Stimulated activated naive CD8-positive, alpha-beta T cell treated with anti-CD3 and anti-CD28 coated beads, Interleukin-15, Interleukin-2, amounts not matched to agents 100 U/mL and 50 U/mL, for 24 hours (primary cell): ENCODE measurements at regions not wholly inside any gene's neighbourhood (a gene's known extent, or its start where the extent isn't known, plus 50 kb on each side); places are given as distances from the start of the nearest gene placed in this dataset.
A peak's percentile ranks its signal among the peaks of the same experiment; 100 is the strongest.

ENCODE experiments used
- ATAC-seq: fragments of 150-1000 bp; cut with Tn5 transposase; one replicate; pipeline ENCODE4 v1.10.0; 2021
- DNase-seq: peaks from one replicate; pipeline ENCODE4 v3.0.0; 2021

DNA sequence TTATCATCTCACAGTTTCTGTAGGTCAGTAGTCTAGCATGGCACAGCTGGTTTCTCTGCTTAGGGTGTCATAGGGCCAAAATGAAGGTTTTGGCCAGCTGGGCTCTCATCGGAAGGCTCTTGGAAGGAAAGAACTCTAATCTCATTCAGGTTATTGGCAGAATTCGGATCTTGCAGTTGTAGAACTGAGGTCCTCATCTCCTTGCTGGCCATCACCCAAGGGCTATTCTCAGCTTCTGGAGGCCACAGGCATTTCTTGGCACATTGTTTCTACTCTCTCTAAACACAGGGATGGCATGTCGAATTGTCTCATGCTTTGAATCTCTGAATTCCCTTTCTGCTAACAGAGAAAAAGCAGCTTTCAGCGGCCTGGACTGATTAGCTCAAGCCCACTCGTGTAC is 258.0 kb upstream of the SMARCA2 start:
- no peak for DNase-seq
- no peak for ATAC-seq

DNA sequence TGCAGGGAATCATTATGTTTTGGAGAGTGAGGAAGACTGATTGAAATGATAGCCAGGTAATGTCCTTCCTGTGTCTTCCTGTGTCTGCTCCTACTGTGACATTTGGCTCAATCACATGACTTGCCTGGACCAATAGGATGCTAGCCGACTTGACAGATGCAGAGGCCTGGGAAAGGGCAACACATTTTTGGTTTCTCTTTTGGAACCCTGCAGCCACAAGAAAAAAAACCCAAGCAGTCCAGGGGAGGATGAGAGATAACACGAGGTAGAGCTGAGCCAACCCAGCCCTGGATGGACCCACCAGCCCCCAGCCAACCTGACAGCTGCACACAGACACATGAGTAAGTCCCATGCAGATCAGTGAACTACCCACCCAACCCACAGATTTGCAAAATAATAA is 256.1 kb upstream of the SMARCA2 start:
- ATAC-seq, result no peak

DNA sequence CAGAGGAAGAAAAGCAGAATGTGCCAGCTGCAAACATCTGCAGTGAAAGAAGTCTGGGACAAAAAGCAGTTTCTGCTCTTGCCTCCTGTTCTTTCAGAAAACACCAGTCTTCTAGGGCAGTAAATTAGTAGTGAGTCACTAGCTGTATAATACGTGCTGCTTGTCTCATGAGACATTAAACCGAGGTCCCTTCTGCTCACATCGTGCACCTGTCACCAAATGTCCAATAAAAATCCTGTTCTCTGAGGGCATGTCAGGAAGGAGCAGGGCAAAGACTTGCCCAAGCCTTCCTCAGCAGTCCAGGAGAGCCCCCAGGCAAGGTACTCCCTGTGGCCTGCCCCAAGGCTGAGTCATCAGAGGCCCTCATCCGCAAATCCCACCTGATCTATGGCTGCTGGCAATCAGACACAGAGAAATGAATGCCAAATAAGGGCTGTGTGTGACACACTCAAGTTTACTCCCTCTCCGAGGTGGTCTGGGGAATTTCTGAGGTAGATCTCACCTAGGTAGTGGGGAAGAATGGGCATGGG is 255.3 kb upstream of the SMARCA2 start:
- DNase-seq, result no peak
- no peak for ATAC-seq

More for the DNA sequence above, 256.1 kb upstream of the SMARCA2 start:
- no peak for DNase-seq

DNA sequence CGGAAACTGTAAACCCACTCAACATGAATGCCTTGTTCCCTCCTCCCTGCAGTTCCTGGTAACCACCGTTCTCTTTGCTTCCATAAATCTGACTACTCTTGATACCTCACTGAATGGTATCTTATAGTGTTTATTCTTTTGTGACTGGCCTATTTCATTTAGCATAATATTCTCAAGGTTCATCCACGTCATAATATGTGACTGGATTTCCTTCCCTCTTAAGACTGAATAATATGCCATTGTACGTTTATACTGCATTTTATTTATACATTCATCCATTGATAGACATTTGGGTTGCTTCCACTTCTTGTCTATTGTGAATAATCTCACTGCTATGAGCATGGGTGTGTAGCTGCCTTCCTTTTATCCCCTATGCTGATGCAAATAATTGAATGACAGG is 253.3 kb upstream of the SMARCA2 start:
- no peak for ATAC-seq
- no peak for DNase-seq

DNA sequence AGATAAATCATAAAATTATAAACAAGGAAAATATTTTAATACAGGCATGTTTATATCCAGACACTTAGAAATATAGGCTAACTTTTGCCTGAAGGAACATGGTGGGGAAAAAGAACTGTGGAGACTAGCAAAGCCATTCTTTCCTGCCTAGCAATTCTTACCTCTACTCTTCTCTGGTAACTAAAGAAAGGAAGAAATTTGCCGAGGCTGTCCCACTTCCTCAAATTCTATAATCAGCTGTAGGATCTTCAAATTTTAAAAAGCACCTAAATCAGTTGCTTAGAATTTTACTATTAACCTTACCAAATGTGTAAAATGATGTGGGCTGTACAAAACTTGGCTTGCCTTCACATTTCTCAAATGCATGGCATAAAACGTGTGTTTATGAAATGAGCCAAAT is 249.1 kb upstream of the SMARCA2 start:
- no peak for ATAC-seq

DNA sequence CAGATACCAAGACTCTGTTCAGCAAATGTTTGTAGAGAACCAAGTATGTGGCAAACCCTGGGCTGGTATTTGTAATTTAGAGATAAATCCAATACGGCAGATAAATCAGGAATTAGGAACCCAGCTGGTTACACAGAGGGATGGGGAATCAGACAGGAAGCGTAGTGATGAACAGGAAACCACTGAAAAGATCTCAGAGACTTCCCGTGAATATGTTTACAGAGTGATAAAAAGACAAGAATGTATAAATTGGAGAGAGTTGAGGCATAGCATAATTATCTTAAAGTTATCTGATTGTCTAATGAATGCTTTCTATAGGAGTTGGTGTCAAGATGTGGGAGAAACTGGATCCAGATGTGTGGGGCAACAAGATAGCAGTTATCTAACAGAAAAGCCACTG is 246.6 kb upstream of the SMARCA2 start:
- ATAC-seq, result no peak
- DNase-seq, result no peak

More for the DNA sequence above, 249.1 kb upstream of the SMARCA2 start:
- DNase-seq, result no peak

DNA sequence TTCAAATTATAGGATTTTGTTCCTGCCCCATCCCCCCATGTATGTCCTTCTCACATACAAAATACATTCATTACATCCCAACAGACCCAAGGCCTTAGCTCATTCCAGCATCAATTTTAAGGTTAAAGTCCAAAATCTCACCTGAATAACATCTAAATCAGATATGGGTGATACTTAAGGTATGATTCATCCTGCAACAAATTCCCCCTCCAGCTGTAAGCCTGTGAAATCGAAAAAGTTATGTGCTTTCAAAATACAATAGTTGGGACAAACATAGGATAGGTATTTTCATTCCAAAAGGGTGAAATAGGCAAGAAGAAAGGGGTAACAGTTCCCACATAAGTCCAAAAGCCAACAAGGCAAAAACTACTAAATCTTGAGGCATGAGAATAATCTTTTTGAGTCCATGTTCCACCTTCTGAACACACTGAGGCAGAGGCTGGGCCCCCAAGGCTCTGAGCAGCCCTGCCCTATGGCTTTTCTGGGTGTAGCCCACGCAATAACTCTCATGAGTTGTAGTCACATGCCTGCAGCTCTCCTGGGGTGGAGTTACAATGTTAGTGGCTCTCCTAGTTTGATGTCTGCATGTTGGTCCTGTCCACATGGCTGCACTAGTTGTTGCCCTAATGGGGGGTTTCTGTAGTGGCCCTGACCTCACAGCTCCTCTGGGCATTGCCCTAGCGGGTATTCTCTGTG is 243.9 kb upstream of the SMARCA2 start:
- ATAC-seq, result no peak
- DNase-seq, result no peak

DNA sequence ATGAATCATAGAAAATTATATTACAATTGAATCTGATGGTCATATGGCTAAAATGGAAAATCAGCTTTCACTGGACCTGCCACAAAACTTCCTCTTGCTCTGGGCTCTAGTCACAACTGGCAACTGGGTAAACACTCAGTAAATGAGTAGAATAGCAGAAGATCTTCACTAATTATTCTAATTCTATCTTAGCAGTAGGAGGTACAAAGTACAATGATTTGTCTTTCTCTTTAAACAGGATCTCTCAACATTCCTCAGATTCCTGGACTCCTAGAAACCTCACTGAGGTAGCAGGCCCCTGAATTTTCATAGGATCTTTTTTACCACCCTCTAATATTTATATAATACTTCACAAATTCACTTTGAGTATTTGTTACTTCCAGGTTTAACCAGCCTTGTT is 239.9 kb upstream of the SMARCA2 start:
- ATAC-seq (no peak), DNase-seq (no peak)

DNA sequence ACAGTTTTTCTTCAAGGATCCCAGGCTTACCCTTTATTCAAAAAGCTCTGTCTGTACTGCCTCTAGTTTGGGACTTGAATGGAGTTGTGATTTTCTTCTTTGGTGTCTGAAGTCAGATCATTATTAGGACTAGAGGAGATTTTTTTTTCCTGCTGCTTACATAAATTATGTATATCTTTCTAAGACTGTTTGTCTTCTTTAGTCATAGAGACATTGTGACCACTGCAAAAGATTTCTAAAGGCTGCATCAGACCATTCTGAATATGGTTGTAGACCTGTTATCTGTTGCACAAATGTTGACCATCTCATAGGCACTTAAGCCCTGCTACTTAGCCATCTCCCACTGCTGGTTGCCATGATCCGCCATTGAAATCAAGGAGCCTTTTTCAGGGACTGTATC is 238.5 kb upstream of the SMARCA2 start:
- DNase-seq (no peak), ATAC-seq (no peak)

DNA sequence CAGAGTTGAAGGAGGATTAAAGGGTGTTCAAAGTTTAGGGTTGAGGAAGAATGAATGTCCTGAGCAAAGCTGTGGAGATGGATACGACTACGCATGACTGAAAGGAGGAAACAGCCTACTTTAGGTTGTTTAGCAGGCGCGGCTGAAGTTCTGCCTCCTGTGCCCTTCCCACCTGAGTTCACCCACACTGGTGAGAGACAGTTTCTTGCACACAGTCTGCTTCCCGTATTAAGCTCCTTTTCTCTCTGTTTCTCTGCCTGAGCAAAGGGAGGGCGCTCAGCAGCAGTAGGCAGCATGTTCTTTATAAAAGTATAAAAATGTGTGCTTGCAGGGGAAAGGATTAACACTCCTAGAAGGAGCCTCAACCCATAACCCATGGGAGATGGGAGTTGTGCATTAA is 224.0 kb upstream of the SMARCA2 start:
- ATAC-seq (no peak), DNase-seq (no peak)

DNA sequence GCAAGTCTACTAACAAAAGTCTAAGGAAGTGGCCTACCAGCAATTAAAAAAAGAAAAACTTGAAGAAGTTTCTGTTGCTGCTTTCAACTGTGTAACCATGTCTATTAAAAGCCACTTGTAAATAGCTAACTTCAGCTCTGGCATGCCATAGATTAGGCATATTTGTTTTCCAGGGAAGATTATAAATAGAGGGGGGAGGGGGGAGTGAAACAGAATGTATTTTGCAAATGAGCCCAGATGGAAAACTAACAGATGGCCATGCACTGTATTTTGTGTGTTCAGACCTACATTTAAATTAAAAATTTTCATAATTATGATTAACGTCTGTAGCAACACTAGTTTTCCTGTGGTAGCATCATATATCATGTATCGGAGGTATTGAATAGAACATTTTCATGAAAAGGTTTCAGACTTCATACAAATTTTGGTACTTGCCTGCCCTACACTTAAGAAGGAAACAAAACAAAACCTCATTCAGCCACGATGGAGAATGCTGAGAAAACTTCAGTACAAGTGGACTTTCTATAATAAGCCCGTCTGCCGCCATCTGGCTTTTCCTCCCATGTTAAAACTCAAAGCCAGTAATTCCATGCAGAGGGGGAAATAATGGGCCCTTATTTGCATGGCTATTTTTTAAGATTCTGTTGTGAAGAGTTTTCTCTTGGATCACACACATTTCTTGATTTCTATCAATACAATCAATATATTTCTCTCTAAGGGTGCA is 220.4 kb upstream of the SMARCA2 start:
- no peak for ATAC-seq

DNA sequence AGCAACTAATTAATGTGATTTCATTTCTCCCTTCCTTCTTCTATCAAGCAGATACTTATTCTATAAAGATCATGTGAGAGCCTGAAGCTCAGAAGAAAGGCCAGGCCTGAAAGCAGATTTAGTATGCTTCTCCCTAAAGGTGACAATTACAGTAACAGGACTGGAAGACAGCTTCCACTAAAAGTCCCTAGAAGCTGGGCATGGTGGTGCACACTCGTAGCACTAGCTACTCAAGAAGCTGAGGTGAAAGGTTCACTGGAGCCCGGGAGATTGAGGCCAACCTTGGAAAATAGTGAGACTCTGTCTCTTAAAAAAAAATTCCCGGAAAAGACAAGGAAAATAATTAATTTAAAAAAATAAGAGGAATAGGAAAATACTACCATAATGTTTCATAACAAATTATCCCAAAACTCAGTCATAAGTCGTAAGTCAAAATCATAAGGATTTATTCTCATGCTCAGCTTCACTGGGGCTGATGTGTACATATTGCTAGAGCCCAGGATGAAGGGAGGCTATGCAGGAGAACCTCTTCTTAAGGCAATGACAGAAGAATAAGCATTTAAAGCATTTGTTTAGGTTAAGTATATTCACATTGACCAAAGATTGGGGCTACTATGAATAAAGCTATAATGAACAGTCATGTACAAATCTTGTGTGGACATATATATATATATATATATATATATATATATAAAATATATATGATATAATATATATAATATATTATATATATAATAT is 210.8 kb upstream of the SMARCA2 start:
- ATAC-seq (no peak), DNase-seq (no peak)

More for the DNA sequence above, 220.4 kb upstream of the SMARCA2 start:
- DNase-seq, result no peak

DNA sequence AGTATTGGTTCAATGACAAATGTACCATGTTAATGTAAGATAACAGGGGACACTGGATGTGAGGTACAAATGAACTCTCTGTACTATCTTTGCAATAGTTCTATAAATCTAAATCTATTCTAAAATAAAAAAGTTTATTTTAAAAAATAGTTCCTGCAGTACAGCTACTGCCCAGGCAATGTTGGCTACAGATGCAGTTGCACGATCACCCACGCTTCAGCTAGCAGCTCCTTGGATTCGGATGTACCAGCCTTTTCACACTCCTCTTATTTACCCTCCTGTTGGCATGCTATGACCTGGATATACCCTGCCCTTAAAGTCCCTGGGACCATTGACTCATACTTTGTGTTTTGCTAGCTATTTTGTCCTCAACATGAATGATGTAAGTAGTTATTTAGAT is 185.4 kb upstream of the SMARCA2 start:
- ATAC-seq, result no peak
- no peak for DNase-seq

DNA sequence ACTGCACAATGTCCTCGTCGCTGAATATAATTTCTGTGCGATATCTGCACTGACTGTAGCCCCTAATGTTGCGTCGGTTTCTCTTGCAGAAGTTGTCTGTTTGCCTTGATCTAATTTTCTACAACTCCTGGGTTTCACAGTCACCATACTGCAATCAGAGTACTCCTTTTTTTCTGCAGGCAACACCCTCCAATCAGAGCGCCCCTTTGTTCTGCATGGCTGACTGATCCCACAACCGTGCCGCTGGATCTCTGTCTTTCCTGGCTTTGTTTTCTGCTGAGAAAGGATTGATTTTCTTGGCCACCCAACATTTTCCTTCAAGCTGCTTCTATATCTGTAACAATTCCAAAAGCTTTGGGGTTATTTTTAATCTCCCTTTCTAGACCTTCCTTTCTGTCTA is 182.2 kb upstream of the SMARCA2 start:
- DNase-seq (no peak), ATAC-seq (no peak)

DNA sequence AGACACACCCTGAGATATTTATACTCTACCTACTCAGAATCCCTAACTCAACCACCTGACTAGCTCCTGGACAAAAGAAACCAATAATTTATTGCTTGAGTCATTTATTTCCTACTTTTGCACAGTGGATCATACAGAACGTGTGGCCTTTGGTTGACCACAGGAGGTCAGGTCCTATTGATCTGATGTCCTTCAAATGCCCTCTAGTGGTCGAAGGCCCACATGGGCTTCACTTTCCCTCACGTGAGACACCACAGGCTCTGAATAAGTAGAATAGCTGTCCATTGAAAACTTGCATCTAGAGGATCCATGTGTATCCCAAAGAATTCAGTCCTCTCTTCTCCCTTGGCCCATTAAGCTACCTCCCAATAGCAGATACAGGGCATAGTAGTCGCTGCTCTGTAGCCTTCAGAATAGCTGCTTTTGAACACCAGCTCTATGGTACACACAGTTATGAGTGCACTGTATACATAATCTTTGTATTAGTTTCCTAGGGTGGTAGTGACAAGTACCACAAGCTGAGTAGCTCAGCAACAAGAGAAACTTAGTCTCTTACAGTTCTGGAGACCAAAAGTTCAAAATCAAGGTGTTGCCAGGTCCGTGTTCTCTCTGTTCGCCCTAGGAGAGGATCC is 177.6 kb upstream of the SMARCA2 start:
- ATAC-seq (no peak), DNase-seq (peak; percentile 10)

DNA sequence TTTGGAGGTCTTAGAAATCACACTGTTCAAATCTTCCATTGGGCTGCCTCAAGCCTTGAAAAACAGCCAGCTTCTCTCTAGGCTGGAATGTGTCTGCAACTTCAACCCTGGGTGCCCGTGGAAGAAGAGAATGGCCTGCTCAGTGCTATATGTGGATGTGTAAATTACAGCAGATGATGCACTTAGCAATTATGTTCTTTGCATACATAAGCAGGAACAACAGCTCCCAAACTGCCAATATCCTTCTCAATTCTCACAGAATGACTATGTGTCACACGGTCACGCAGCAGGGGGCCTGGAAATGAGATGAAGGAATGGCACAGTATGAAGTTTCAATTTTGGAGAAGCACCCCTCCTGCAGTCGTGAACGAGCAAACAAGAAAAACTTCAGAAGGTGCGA is 175.2 kb upstream of the SMARCA2 start:
- DNase-seq (no peak), ATAC-seq (no peak)

DNA sequence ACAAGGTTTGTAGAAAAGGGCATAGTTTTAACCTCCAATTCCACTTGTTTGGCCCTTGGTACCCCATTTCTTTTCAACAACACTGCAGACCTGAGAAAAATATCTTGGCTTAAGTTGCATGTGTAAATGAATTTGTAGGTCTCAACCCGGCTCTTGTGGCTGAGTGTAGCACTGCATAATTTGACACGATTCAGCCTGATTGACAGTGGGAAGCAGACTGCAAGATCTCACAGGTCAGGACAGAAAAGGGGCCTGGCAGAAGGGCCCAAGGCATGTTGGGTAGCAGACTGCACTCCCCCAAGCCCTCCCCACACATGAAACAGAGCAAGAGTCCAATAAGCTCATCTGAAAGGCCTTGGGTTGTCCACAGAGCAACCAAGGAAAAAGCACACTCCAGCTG is 169.7 kb upstream of the SMARCA2 start:
- DNase-seq, result no peak
- no peak for ATAC-seq

DNA sequence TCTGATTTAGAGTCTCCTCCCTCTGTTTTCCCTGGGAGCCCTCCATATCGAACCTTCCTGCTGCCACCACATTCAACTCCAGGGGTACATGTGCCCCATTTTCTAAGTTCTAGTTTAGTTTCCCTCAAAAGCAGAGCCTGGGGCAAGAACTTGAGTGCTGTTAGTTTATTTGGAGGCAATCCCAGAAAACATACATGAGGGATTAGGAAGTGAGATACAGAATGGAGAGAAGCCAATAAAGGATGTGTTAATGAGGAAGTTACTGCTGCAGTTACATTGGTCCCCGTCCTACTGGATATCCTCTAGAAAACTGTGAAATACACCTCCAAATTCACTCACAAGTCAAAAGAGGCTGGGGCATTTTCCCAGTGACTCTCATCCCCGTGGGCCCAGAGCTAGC is 159.4 kb upstream of the SMARCA2 start:
- ATAC-seq (no peak), DNase-seq (no peak)

DNA sequence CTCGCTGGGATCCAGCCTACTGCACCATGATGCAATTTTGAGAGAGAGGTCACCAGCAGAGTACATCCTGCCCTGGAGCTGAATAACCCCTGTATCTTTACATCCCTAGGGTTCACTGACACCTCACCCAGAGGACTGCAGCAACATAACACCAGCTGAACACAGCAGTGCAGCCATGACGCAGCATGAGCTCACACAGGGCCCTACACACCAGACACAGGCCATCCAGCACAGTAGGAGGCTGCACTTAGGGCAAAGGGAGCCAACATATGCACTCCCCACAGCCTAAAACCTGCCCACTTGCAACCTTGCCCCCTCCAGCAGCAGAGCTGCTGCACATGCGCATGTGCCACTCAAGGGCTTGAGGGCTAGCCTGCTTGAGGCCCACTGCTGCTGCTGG is 157.3 kb upstream of the SMARCA2 start:
- ATAC-seq, result no peak
- no peak for DNase-seq

DNA sequence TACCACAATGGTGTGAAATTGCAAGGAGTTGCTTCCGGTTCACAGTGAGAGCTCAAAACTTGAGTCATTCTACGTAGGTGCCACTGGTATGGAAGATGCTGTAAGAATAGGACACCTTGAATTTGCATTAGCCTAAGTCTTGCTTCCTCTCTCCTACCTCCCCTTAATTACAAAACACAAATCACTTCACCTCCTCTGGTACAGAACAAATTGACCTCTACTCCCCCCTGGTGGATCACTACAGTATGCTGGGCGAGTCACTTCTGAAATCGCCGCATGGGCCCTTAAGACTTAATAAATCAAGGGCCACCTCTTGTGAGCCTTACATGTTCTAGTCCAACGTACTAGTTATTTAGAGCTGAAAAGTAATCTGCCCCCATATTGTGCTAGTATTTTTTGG is 145.3 kb upstream of the SMARCA2 start:
- peak; percentile 36 for DNase-seq
- peak; percentile 63 for ATAC-seq

DNA sequence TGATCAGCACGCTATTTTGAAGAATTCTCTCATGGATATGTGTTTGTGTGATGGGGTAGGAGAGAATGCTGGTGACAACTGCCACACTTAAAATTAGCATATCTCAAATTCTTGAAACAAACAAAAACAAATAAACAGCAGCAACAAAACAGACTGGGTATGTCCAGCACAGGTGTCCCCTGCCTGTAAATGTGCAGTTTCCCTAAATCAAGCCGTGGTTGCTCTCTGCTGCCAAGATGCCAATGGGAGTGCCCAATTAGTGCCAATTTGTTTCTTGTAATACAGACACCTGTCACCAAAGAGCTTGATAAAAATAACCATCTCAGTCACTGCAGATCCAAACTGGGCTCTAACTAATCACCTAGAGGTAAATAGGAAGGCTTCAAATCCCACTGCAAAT is 144.2 kb upstream of the SMARCA2 start:
- ATAC-seq (no peak), DNase-seq (no peak)

DNA sequence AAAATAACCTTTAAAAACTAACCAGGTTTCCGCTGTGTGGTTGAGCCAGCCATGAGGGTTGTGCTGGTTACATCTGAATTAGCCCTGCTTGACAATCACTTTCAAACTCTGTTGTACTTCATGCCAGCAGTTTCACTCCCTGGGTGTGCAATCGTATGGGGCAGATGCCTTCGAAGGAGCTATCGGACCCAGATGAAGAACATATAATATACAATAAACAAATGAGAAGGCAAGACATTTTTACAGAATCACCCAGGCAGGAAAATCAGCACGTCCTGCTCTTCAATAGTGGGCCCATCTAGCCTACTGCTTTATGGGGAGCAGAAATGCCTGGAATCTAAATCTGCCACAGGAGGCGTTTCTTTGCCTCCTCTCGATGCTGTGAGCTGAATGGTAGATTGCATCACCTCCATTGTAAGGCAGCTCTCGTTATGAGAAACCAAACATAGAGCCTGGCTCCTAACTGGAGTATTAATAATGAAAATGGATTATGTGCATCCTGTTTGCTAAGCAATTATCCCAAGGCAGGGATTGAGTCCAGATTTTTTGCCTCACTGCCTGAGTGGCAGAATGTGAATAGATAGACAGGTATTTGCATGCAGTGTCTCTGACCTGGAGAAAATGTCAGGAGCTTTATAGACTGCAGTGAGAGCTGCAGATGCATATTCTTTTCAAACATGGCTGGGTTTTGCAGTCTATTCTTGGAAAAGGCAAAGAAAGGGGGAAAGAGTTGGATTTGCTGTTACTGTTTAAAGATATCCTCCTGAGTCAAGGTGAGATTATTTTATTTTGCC is 143.3 kb upstream of the SMARCA2 start:
- DNase-seq, result no peak
- no peak for ATAC-seq
